Panc1 (cell line): ENCODE measurements at regions not wholly inside any gene's neighbourhood (a gene's known extent, or its start where the extent isn't known, plus 50 kb on each side); places are given as distances from the start of the nearest gene placed in this dataset.

ENCODE experiments used
- CTCF ChIP-seq: fragments of 450-650 bp; IDR thresholded peaks from 2 replicates; pipeline ENCODE4 v1.5.1; 2017; ENCODE audit warnings: mild to moderate bottlenecking
- REST ChIP-seq, 2 experiments: IDR thresholded peaks; 2 replicates each; pipeline ENCODE4 v1.6.1; 2011 to 2012; ENCODE audit warnings: low read depth in 2 of 2, control low read depth in 1 of 2, low read length in 1 of 2, mild to moderate bottlenecking in 1 of 2, moderate library complexity in 1 of 2; ENCODE audit not compliant: insufficient read depth in 1 of 2

GRCh38 chr1:192758492-192758891 lies 50.3 kb upstream of the RGS2 start:
- no peak for TF ChIP-seq CTCF
- no peak for TF ChIP-seq REST (IDR thresholded peaks at IDR 0.05; ENCODE audit: insufficient read depth in 1 of 2, low read depth in 2 of 2, low read length in 1 of 2)
